ENCODE measurements at regions not wholly inside any gene's neighbourhood (a gene's known extent, or its start where the extent isn't known, plus 50 kb on each side); places are given as distances from the start of the nearest gene placed in this dataset.

- DNase-seq = no peak
These were observed 192.4 kb upstream of the NEIL3 start for GRCh38 chr4:177117256-177117655.

GRCh38 chr4:177118596-177118995 is 191.1 kb upstream of the NEIL3 start:
- DNase-seq = no peak

DNA sequence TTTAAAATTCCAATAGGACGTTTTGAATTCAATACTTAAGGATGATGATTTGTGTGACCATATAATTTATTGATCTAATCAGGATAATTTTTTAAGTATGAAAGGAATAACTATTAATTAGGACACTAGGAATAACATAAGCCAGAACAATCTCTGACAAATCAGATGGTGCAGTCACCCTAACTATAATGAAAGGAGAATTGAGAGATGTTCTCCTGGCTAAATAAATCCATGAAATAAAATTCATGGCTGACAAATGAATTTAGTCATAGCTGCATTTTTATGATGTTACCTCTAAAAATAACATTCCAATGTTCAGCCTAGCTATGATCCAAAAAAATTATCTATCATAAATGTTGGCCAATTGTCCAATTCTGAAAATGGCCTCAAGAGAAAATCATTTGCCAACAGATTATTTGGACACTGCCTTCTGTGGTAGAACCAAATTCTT is 190.6 kb upstream of the NEIL3 start:
- no peak for DNase-seq

GRCh38 chr4:177119691-177120090 is 190.0 kb upstream of the NEIL3 start:
- DNase-seq = no peak

GRCh38 chr4:177123811-177124210 is 185.9 kb upstream of the NEIL3 start:
- DNase-seq = no peak

GRCh38 chr4:177124349-177125064 is 185.2 kb upstream of the NEIL3 start:
- DNase-seq = no peak

GRCh38 chr4:177125656-177126055 is 184.0 kb upstream of the NEIL3 start:
- no peak for DNase-seq

- DNase-seq = no peak
These were observed 182.0 kb upstream of the NEIL3 start for GRCh38 chr4:177127658-177128057.

DNA sequence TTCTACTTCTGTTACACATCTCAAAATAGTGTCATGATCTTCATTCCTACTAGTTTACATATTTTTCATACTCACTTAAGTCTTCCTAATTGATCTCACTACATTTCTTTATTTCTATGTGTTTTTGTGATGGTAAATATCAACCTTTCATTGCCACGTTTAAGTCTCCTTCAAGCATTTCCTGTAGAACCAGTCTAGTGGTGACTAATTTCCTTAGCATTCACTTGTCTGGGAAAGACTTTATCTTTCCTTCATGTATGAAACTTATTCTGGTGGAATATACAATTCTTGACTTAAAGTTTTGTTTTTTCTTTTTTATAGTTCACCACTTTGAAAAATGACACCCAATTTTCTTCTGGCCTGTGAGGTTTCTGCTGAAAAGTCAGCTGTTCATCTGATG is 181.4 kb upstream of the NEIL3 start:
- DNase-seq = no peak

DNA sequence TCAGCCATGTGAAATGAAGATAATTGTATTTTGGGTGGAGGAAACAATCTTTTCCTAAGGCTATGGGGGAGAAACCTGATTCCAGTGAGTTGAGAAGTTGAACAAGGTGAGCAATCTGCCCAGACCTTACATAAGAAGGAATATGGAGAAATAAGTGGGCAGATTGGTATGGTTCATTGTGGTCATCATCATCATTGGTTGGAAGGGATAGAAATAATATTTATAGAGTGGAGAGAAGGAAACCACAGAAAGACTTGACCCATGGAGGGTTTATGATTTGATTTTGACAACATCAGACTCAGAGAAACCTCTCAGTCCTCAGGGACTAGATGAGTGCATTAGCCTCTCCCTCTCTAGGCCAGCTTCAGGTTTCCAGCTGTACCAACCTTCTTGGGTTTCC is 177.9 kb upstream of the NEIL3 start:
- no peak for DNase-seq

DNA sequence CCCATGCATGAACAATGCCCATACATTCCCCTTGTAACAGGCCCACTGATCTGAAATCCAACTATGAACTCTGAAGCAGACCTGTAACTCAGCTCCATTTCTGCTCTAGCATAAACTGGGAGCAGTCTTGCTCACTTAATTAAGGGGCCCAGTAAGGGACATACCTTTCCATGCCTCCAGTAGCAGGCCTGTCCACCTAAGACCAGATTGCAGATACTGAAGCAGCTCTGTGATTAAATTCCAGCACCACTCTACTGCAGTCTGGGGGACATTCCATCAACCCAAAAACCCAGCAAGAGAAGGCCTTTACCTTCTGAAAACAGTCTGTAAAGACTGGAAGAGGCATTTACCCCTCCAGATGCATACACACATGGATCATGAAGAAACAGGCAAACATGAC is 162.0 kb upstream of the NEIL3 start:
- DNase-seq = no peak

- no peak for DNase-seq
These were observed 154.2 kb upstream of the NEIL3 start for GRCh38 chr4:177155454-177155853.

- DNase-seq = no peak
These were observed 150.1 kb upstream of the NEIL3 start for GRCh38 chr4:177159600-177159999.

DNA sequence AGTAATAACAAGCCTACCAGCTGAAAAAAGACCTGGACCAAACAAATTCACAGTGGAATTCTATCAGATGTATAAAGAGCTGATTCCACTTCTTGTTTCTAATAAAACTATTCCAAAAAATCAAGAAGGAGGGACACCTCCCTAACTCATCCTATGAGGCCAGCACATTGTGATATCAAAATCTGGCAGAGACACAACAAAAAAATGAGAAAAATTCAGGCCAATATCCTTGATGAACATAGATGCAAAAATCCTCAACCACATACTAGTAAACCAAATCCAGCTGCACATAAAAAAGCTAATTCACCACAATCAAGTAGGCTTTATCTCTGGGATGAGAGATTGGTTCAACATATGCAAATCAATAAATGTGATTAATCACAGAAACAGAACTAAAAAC is 147.9 kb upstream of the NEIL3 start:
- no peak for DNase-seq

- no peak for DNase-seq
These were observed 146.1 kb upstream of the NEIL3 start for GRCh38 chr4:177163532-177163931.

DNA sequence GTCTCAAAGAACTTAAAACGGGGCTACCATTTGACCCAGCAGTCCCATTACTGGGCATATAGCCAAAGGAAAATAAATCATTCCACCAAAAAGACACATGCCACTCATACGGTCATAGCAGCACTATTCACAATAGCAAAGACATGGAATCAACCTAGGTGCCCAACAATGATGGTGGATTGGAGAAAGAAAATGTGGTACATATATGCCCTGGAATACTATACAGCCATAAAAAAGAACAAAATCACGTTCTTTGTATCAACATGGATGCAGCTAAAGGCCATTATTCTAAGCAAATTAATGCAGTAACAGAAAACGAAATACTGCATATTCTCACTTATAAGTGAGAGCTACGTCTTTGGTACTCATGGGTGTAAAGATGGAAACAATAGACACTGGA is 138.1 kb upstream of the NEIL3 start:
- DNase-seq = no peak

- DNase-seq = no peak
These were observed 134.2 kb upstream of the NEIL3 start for GRCh38 chr4:177175473-177175872.

DNA sequence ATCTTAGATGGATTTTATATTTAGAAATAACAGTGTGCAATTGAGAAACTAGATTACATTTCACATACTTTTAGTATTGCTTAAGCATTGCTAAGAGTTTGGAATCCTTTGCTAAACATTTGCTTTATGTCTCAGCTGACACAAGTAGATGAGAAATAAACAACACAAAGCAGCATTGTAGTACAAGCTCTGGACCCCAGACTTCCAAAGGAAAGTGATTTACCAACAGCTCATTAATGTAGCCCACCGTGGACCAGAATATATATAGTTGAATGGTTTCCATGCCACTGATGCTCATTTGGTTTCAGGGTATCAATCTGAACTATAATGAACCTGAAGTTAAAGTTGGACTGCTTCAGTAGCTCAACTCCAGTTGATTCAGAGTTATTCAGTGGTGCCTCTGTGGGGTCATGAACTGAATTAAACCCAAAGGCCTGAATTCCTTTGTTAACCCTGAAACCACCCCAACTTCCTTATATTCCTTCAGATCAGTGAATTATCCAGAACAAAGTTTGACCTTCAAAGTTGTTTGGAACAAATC is 132.1 kb upstream of the NEIL3 start:
- no peak for DNase-seq

DNA sequence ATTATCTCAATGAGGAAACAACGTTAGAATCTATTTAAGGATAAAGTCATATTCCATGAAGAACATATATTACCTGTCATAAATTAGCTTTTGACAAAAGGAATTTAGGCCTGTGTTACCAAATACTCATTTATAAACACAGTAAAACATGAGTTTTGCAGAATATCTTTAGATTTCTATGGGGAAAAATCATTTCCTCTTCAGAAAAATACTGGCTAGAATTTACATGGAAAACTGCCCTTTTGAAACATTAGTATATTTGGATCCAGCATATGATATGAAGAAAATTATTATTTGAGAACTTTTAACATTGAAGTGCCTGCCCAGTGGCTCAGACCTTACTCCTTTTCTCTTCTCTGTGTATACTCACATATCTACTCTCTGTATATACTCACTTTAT is 131.4 kb upstream of the NEIL3 start:
- no peak for DNase-seq

DNA sequence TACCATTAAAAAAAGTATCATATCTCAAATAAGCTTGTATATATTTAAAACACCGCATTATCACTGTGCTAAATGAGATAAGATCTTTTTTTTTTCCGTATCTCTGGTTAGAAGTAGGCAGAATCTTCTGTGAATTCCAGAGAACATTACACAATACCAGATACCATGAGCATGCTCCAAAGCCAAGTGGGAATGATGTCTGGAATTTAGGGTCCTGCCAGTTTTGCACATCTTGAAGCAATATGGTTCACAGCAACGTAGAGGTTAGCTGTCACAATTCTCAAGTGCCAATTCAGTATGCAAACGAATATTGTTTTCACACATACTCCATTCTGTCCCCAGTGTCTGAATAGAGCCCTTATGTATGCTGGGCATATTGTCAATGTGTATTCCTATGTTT is 127.5 kb upstream of the NEIL3 start:
- no peak for DNase-seq

DNA sequence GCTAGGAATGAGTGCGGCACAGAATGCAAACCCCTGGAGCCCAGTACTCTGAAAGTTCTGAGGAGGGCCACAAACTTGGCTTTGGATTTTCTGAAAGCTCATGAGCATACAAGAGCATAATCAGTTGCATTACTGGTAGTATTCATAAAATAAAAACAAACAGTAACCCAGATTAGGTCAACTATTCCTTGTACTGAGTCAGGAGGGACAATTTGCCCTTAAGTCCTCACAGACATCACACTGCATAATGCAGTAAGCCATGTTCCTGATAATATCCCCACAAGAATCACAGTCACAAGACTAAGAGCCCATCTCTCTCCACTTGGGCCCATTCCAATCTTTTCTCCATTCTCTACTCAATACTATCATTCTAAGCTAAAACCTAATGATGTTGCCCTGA is 126.9 kb upstream of the NEIL3 start:
- DNase-seq = no peak

DNA sequence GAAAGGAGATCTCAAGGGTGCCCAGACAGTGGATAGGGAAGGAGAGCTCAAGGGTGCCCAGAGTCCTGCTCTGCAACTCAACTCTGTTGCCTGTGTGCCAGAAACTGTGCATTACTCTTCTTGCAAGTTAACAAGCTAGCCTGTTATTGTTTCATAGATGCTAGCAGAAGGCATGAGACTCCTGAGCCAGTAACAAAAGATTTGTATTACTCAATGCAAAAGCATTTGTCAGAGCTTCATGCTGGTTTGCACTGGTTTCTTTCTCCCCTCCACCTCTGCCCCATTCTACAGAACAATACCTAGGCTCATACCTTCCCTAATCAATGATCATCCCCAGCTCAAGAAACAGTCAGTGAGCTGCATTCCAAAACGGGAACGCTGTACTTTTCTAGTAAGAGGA is 124.5 kb upstream of the NEIL3 start:
- DNase-seq = no peak

- no peak for DNase-seq
These were observed 124.1 kb upstream of the NEIL3 start for GRCh38 chr4:177185579-177185978.

GRCh38 chr4:177187371-177187770 is 122.3 kb upstream of the NEIL3 start:
- DNase-seq = no peak

- DNase-seq = no peak
These were observed 118.6 kb upstream of the NEIL3 start for GRCh38 chr4:177190995-177191580.
